Hepatocyte (in vitro differentiated cells): ENCODE measurements at regions not wholly inside any gene's neighbourhood (a gene's known extent, or its start where the extent isn't known, plus 50 kb on each side); places are given as distances from the start of the nearest gene placed in this dataset.

ENCODE experiments used
- EZH2phosphoT487 ChIP-seq: fragments of 200-600 bp; sonication (generic); IDR thresholded peaks from one replicate; pipeline ENCODE4 v1.6.1; 2018; ENCODE audit warnings: antibody characterized with exemption, mild to moderate bottlenecking, low read depth, moderate library complexity; ENCODE audit not compliant: unreplicated experiment, severe bottlenecking
- TF ChIP-seq, protein P1 (sequence below): fragments of 200-600 bp; sonication (generic); IDR thresholded peaks from 2 replicates; pipeline ENCODE4 v1.5.1; 2016; ENCODE audit warnings: antibody characterized with exemption, mild to moderate bottlenecking; ENCODE audit not compliant: poor library complexity

- TF ChIP-seq EZH2phosphoT487: no peak
- TF ChIP-seq, protein P1, sequence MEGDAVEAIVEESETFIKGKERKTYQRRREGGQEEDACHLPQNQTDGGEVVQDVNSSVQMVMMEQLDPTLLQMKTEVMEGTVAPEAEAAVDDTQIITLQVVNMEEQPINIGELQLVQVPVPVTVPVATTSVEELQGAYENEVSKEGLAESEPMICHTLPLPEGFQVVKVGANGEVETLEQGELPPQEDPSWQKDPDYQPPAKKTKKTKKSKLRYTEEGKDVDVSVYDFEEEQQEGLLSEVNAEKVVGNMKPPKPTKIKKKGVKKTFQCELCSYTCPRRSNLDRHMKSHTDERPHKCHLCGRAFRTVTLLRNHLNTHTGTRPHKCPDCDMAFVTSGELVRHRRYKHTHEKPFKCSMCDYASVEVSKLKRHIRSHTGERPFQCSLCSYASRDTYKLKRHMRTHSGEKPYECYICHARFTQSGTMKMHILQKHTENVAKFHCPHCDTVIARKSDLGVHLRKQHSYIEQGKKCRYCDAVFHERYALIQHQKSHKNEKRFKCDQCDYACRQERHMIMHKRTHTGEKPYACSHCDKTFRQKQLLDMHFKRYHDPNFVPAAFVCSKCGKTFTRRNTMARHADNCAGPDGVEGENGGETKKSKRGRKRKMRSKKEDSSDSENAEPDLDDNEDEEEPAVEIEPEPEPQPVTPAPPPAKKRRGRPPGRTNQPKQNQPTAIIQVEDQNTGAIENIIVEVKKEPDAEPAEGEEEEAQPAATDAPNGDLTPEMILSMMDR: no peak
Observed at GRCh38 chr18:77676910-77677309, 427.3 kb downstream of the GALR1 start.
